KMS-11 (cell line): ENCODE measurements at regions not wholly inside any gene's neighbourhood (a gene's known extent, or its start where the extent isn't known, plus 50 kb on each side); places are given as distances from the start of the nearest gene placed in this dataset.

Experiments
- H2AFZ ChIP-seq: fragments of 200-600 bp; sonication (generic); 2 replicates; pipeline ENCODE4 v1.6.1; 2016; ENCODE audit warnings: antibody characterized with exemption, mixed run types, low read depth
- H3K27ac ChIP-seq: fragments of 200-600 bp; sonication (generic); 2 replicates; pipeline ENCODE4 v1.6.1; 2016; ENCODE audit warnings: mild to moderate bottlenecking, mixed run types
- H3K27me3 ChIP-seq: fragments of 200-600 bp; sonication (generic); 2 replicates; pipeline ENCODE4 v1.6.1; 2017; ENCODE audit warnings: mild to moderate bottlenecking, low read depth, mixed run types, moderate library complexity; ENCODE audit not compliant: insufficient read depth
- H3K36me3 ChIP-seq: fragments of 200-600 bp; sonication (generic); 2 replicates; pipeline ENCODE4 v1.6.1; 2017; ENCODE audit warnings: mild to moderate bottlenecking, mixed run types; ENCODE audit not compliant: insufficient read depth
- H3K4me1 ChIP-seq: fragments of 200-600 bp; sonication (generic); 2 replicates; pipeline ENCODE4 v1.6.1; 2016; ENCODE audit warnings: mild to moderate bottlenecking, low read depth, mixed run types; ENCODE audit not compliant: poor library complexity, severe bottlenecking
- H3K4me2 ChIP-seq: fragments of 200-600 bp; sonication (generic); 2 replicates; pipeline ENCODE4 v1.7.0; 2016; ENCODE audit warnings: mild to moderate bottlenecking, mixed run types
- H3K4me3 ChIP-seq: fragments of 200-600 bp; sonication (generic); IDR thresholded peaks from 2 replicates; pipeline ENCODE4 v1.6.1; 2017; ENCODE audit warnings: low read depth, low read length, mixed read lengths; ENCODE audit not compliant: insufficient read depth
- H3K79me2 ChIP-seq: fragments of 200-600 bp; sonication (generic); 2 replicates; pipeline ENCODE4 v1.6.1; 2016; ENCODE audit warnings: low read depth, mixed run types; ENCODE audit not compliant: insufficient read depth
- H3K9ac ChIP-seq: fragments of 200-600 bp; sonication (generic); 2 replicates; pipeline ENCODE4 v1.6.1; 2016; ENCODE audit warnings: mild to moderate bottlenecking, mixed run types
- H4K20me1 ChIP-seq: fragments of 200-600 bp; sonication (generic); 2 replicates; pipeline ENCODE4 v1.6.1; 2016; ENCODE audit warnings: mild to moderate bottlenecking, mixed run types; ENCODE audit not compliant: insufficient read depth
- TF ChIP-seq, protein P1 (sequence below): fragments of 200-600 bp; sonication (generic); conservative IDR thresholded peaks from 2 replicates; pipeline ENCODE4 v1.6.1; 2017; ENCODE audit warnings: low read depth, mild to moderate bottlenecking, antibody characterized with exemption, low read length, moderate library complexity, mixed read lengths

- Histone ChIP-seq H3K9ac (no peak overlapping the region), H3K4me3 (no peak overlapping the region), H3K27me3 (no peaks in the 10 kb centered on the region), H3K36me3 (no peaks in the 10 kb centered on the region), H3K27ac (no peak overlapping the region), H4K20me1 (no peaks in the 10 kb centered on the region), H2AFZ (no peak overlapping the region), H3K79me2 (no peaks in the 10 kb centered on the region), H3K4me2 (no peak overlapping the region), H3K4me1 (no peaks in the 10 kb centered on the region)
- TF ChIP-seq, protein P1, sequence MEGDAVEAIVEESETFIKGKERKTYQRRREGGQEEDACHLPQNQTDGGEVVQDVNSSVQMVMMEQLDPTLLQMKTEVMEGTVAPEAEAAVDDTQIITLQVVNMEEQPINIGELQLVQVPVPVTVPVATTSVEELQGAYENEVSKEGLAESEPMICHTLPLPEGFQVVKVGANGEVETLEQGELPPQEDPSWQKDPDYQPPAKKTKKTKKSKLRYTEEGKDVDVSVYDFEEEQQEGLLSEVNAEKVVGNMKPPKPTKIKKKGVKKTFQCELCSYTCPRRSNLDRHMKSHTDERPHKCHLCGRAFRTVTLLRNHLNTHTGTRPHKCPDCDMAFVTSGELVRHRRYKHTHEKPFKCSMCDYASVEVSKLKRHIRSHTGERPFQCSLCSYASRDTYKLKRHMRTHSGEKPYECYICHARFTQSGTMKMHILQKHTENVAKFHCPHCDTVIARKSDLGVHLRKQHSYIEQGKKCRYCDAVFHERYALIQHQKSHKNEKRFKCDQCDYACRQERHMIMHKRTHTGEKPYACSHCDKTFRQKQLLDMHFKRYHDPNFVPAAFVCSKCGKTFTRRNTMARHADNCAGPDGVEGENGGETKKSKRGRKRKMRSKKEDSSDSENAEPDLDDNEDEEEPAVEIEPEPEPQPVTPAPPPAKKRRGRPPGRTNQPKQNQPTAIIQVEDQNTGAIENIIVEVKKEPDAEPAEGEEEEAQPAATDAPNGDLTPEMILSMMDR: no peak
These were observed 71.4 kb upstream of the UFL1 start for GRCh38 chr6:96450082-96450769.

GRCh38 chr6:96450770-96451130, 70.9 kb upstream of the UFL1 start:
- TF ChIP-seq, protein P1: no peak
- Histone ChIP-seq H4K20me1 (no peaks in the 10 kb centered on the region), H3K4me2 (no peak overlapping the region), H3K4me3 (no peak overlapping the region), H3K27ac (no peak overlapping the region), H3K36me3 (no peaks in the 10 kb centered on the region), H3K27me3 (no peaks in the 10 kb centered on the region), H3K9ac (no peak overlapping the region), H3K79me2 (no peaks in the 10 kb centered on the region), H2AFZ (no peak overlapping the region), H3K4me1 (no peaks in the 10 kb centered on the region)

GRCh38 chr6:96458771-96459170, 62.8 kb upstream of the UFL1 start:
- H2AFZ ChIP-seq: no peak overlapping the region
- H3K27ac ChIP-seq: no peak overlapping the region
- H3K27me3 ChIP-seq: no peaks in the 10 kb centered on the region
- H3K79me2 ChIP-seq: no peaks in the 10 kb centered on the region
- H3K4me2 ChIP-seq: no peak overlapping the region
- no peak overlapping the region for H3K4me3 ChIP-seq
- H3K9ac ChIP-seq: no peak overlapping the region
- H3K4me1 ChIP-seq: no peaks in the 10 kb centered on the region
- H4K20me1 ChIP-seq: no peaks in the 10 kb centered on the region
- H3K36me3 ChIP-seq: no peaks in the 10 kb centered on the region
- TF ChIP-seq, protein P1: no peak

GRCh38 chr6:96460052-96460700, 61.4 kb upstream of the UFL1 start:
- TF ChIP-seq, protein P1: no peak
- H3K36me3 ChIP-seq: no peaks in the 10 kb centered on the region
- H3K27me3 ChIP-seq: no peaks in the 10 kb centered on the region
- H3K27ac ChIP-seq: no peak overlapping the region
- H3K9ac ChIP-seq: no peak overlapping the region
- no peaks in the 10 kb centered on the region for H3K79me2 ChIP-seq
- H4K20me1 ChIP-seq: no peaks in the 10 kb centered on the region
- no peak overlapping the region for H2AFZ ChIP-seq
- no peak overlapping the region for H3K4me3 ChIP-seq
- no peak overlapping the region for H3K4me2 ChIP-seq
- H3K4me1 ChIP-seq: no peaks in the 10 kb centered on the region
